Caco-2 (cell line): ENCODE measurements at regions not wholly inside any gene's neighbourhood (a gene's known extent, or its start where the extent isn't known, plus 50 kb on each side); places are given as distances from the start of the nearest gene placed in this dataset.

Source experiments
- BruUV-seq: library from RNA; stranded (reverse); fragments of 400-500 nt; replicated peaks from 2 replicates; lab custom pipeline; 2021; lab: Mats Ljungman, UMichigan
- CTCF ChIA-PET: fragments of 300-600 bp; sonication (Branson Sonifier 250); formaldehyde crosslinking; loops from one replicate; lab custom pipeline; 2022; ENCODE audit warnings: antibody characterized with exemption; lab: Charles Lee
- POLR2A ChIA-PET: fragments of 300-600 bp; sonication (Branson Sonifier 250); formaldehyde crosslinking; loops from one replicate; lab custom pipeline; 2022; ENCODE audit warnings: antibody characterized with exemption; lab: Charles Lee
- DNase-seq, 2 experiments: peaks; one replicate each; pipeline versions ENCODE4 v3.0.0 to v3.0.0-alpha.2; 2020 to 2022
- H3K27me3 ChIP-seq: replicated peaks from 2 replicates; pipeline ENCODE4 v1.6.0; 2011; ENCODE audit warnings: low read length; ENCODE audit not compliant: control insufficient read depth, insufficient read depth
- H3K36me3 ChIP-seq: 2 replicates; pipeline ENCODE4 v1.5.1; 2011; ENCODE audit warnings: low read length; ENCODE audit not compliant: control insufficient read depth, insufficient read depth
- H3K4me1 ChIP-seq: fragments of 250-450 bp; sonication (Bioruptor Pico); 2 replicates; pipeline ENCODE4 v1.5.1; 2020; ENCODE audit warnings: mild to moderate bottlenecking
- H3K4me3 ChIP-seq: 2 replicates; pipeline ENCODE4 v1.5.1; 2011; ENCODE audit warnings: low read depth, mild to moderate bottlenecking, control low read depth, low read length
- H3K9me3 ChIP-seq: fragments of 250-450 bp; sonication (Bioruptor Pico); 2 replicates; pipeline ENCODE4 v1.5.1; 2020; ENCODE audit warnings: mild to moderate bottlenecking, moderate library complexity
- H3K27ac Mint-ChIP-seq: one replicate; pipeline ENCODE4 v1.8.0; 2022; ENCODE audit warnings: mixed read lengths; ENCODE audit not compliant: unreplicated experiment
- H3K27me3 Mint-ChIP-seq: one replicate; pipeline ENCODE4 v1.8.0; 2022; ENCODE audit warnings: mixed read lengths; ENCODE audit not compliant: insufficient read depth, unreplicated experiment
- H3K36me3 Mint-ChIP-seq: one replicate; pipeline ENCODE4 v1.8.0; 2022; ENCODE audit warnings: mild to moderate bottlenecking, mixed read lengths; ENCODE audit not compliant: insufficient read depth, unreplicated experiment
- H3K4me1 Mint-ChIP-seq: one replicate; pipeline ENCODE4 v1.8.0; 2022; ENCODE audit warnings: low read depth, mixed read lengths; ENCODE audit not compliant: unreplicated experiment
- H3K4me3 Mint-ChIP-seq: one replicate; pipeline ENCODE4 v1.8.0; 2022; ENCODE audit warnings: mild to moderate bottlenecking, moderate library complexity, mixed read lengths; ENCODE audit not compliant: unreplicated experiment
- H3K9me3 Mint-ChIP-seq: one replicate; pipeline ENCODE4 v1.8.0; 2022; ENCODE audit warnings: mixed read lengths; ENCODE audit not compliant: unreplicated experiment
- CTCF ChIP-seq, 2 experiments: fragments of 200-600 bp in 1 of 2; IDR thresholded peaks; 1 replicate in 1 of 2; 2 replicates in 1 of 2; pipeline versions ENCODE4 v1.5.1 to v1.8.0; 2011 to 2022; ENCODE audit warnings: antibody characterized with exemption in 1 of 2, control low read depth in 1 of 2, inconsistent platforms in 1 of 2, low read depth in 1 of 2, low read length in 1 of 2, mild to moderate bottlenecking in 1 of 2, moderate library complexity in 1 of 2; ENCODE audit not compliant: insufficient read depth in 1 of 2, severe bottlenecking in 1 of 2, unreplicated experiment in 1 of 2
- intact Hi-C: fragments of 100-400 bp; cut with micrococcal nuclease; formaldehyde crosslinking; loops from one replicate; pipeline ENCODE4 v1.10.0; 2022; ENCODE audit not compliant: unreplicated experiment

GRCh38 chr2:146125551-146125950 is 1605.6 kb upstream of the ZEB2 start:
- DNase-seq, result no peak
- Histone ChIP-seq H3K4me3 (no peak overlapping the region), H3K36me3 (no peaks in the 10 kb centered on the region), H3K9me3 (no peaks in the 10 kb centered on the region), H3K27me3 (no peaks in the 10 kb centered on the region), H3K4me1 (no peaks in the 10 kb centered on the region)
- ChIA-PET CTCF (no interaction called here), POLR2A (no interaction called here)
- intact Hi-C loops, result no loop called here
- BruUV-seq, result no TSS peak
- Mint-ChIP-seq H3K36me3 (no peaks in the 10 kb centered on the region), H3K4me1 (no peaks in the 10 kb centered on the region), H3K9me3 (no peaks in the 10 kb centered on the region), H3K27me3 (no peaks in the 10 kb centered on the region), H3K27ac (no peak overlapping the region), H3K4me3 (no peak overlapping the region)
- TF ChIP-seq CTCF (IDR thresholded peaks at IDR 0.05; ENCODE audit: insufficient read depth in 1 of 2, low read depth in 1 of 2, low read length in 1 of 2, severe bottlenecking in 1 of 2, unreplicated experiment in 1 of 2), result no peak

GRCh38 chr2:146124741-146125140 is 1604.8 kb upstream of the ZEB2 start:
- Mint-ChIP-seq H3K4me3 (no peak overlapping the region), H3K4me1 (no peaks in the 10 kb centered on the region), H3K9me3 (no peaks in the 10 kb centered on the region), H3K27ac (no peak overlapping the region), H3K27me3 (no peaks in the 10 kb centered on the region), H3K36me3 (no peaks in the 10 kb centered on the region)
- intact Hi-C loops, result no loop called here
- H3K4me3 ChIP-seq, result no peak overlapping the region
- no TSS peak for BruUV-seq
- ChIA-PET POLR2A (no interaction called here), CTCF (interaction anchor here (0.5 kb wide), 1 partner anchor 417 kb away, joined by 3 read pairs; no protein-coding TSS in a partner anchor)
- H3K9me3 ChIP-seq, result no peaks in the 10 kb centered on the region
- TF ChIP-seq CTCF (IDR thresholded peaks at IDR 0.05; ENCODE audit: insufficient read depth in 1 of 2, low read depth in 1 of 2, low read length in 1 of 2, severe bottlenecking in 1 of 2, unreplicated experiment in 1 of 2), result no peak
- no peaks in the 10 kb centered on the region for H3K27me3 ChIP-seq
- no peak for DNase-seq
- H3K4me1 ChIP-seq, result no peaks in the 10 kb centered on the region
- no peaks in the 10 kb centered on the region for H3K36me3 ChIP-seq

- Mint-ChIP-seq H3K4me1 (no peaks in the 10 kb centered on the region), H3K4me3 (no peak overlapping the region), H3K9me3 (no peaks in the 10 kb centered on the region), H3K27ac (no peak overlapping the region), H3K27me3 (no peaks in the 10 kb centered on the region), H3K36me3 (no peaks in the 10 kb centered on the region)
- no TSS peak for BruUV-seq
- H3K4me1 ChIP-seq, result no peaks in the 10 kb centered on the region
- no peaks in the 10 kb centered on the region for H3K9me3 ChIP-seq
- ChIA-PET CTCF (no interaction called here), POLR2A (no interaction called here)
- TF ChIP-seq CTCF (IDR thresholded peaks at IDR 0.05; ENCODE audit: insufficient read depth in 1 of 2, low read depth in 1 of 2, low read length in 1 of 2, severe bottlenecking in 1 of 2, unreplicated experiment in 1 of 2), result no peak
- no peak for DNase-seq
- no peaks in the 10 kb centered on the region for H3K36me3 ChIP-seq
- no peak overlapping the region for H3K4me3 ChIP-seq
- intact Hi-C loops, result no loop called here
- H3K27me3 ChIP-seq, result no peaks in the 10 kb centered on the region
Observed at GRCh38 chr2:146123714-146124113, 1603.8 kb upstream of the ZEB2 start.
